Prostate gland (tissue), 2 donors: ENCODE measurements at regions not wholly inside any gene's neighbourhood (a gene's known extent, or its start where the extent isn't known, plus 50 kb on each side); places are given as distances from the start of the nearest gene placed in this dataset.

Experiments
- POLR2A ChIP-seq: fragments of 450-650 bp; IDR thresholded peaks from one replicate; pipeline ENCODE4 v1.6.1; 2016; ENCODE audit warnings: antibody characterized with exemption, mild to moderate bottlenecking
- POLR2AphosphoS5 ChIP-seq: sonication (generic); formaldehyde crosslinking; IDR thresholded peaks from one replicate; pipeline ENCODE4 v1.6.1; 2017; ENCODE audit warnings: antibody characterized with exemption
- TF ChIP-seq, protein P1 (sequence below), 4 experiments: fragments of 200-600 bp in 2 of 4; fragments of 450-650 bp in 2 of 4; sonication (generic) in 2 of 4; IDR thresholded peaks; 1 replicate in 3 of 4; 2 replicates in 1 of 4; pipeline ENCODE4 v1.5.1; 2016 to 2019; ENCODE audit warnings: antibody characterized with exemption in 4 of 4, mild to moderate bottlenecking in 2 of 4, moderate library complexity in 2 of 4

DNA sequence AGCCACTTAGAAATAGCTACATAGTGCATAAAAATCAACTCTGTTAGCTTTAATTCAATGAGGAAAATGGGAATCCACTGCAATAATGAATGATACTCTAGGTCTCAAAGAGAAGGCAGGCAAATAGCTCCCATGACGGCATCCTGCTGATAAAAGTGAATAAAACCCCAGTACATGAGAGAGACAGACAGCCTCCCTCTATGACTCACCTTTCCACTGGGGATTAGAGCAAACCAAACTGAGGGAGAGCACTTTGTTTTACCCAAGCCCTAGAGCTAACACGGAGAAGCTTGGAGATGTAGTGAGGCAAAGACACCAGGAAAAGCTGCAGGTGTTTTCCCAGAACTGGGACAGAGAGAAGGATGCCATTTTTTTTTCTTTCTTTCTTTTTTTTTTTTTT, 621.9 kb downstream of the LRRIQ3 start:
- TF ChIP-seq, protein P1, sequence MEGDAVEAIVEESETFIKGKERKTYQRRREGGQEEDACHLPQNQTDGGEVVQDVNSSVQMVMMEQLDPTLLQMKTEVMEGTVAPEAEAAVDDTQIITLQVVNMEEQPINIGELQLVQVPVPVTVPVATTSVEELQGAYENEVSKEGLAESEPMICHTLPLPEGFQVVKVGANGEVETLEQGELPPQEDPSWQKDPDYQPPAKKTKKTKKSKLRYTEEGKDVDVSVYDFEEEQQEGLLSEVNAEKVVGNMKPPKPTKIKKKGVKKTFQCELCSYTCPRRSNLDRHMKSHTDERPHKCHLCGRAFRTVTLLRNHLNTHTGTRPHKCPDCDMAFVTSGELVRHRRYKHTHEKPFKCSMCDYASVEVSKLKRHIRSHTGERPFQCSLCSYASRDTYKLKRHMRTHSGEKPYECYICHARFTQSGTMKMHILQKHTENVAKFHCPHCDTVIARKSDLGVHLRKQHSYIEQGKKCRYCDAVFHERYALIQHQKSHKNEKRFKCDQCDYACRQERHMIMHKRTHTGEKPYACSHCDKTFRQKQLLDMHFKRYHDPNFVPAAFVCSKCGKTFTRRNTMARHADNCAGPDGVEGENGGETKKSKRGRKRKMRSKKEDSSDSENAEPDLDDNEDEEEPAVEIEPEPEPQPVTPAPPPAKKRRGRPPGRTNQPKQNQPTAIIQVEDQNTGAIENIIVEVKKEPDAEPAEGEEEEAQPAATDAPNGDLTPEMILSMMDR (IDR thresholded peaks at IDR 0.05) = no peak
- no peak for TF ChIP-seq POLR2A
- no peak for TF ChIP-seq POLR2AphosphoS5
